ENCODE measurements at regions not wholly inside any gene's neighbourhood (a gene's known extent, or its start where the extent isn't known, plus 50 kb on each side); places are given as distances from the start of the nearest gene placed in this dataset.

DNA sequence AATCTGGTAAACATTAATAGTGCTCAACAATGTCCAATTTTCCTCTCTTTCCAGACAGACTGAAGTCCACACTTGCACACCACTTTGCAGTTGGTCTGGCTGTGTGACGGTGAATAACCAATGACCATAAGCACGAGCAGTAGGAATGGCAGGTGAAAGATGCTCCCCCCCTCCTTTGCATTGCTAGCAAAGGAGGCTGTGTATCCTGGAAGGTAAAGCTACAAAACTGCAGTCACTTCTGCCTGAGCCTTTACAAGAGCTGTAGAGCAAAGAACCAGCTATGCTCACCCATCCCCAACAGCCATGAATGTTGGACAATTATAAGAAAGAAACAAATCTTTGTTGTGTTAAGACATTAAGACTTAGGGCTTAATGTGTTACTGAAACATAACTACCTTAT, 178.0 kb downstream of the IPMK start:
- ChIA-PET POLR2A (no interaction called here), RAD21 (ENCODE audit: unreplicated experiment) (interaction anchor here (0.6 kb wide), 1 partner anchor 17 kb away, joined by 4 read pairs; no protein-coding TSS in a partner anchor), SMC1A (ENCODE audit: uncharacterized antibody, unreplicated experiment) (no interaction called here), CTCF (no interaction called here)
- no peak for TF ChIP-seq WRNIP1 (IDR thresholded peaks at IDR 0.05; ENCODE audit: borderline replicate concordance, low read depth, low read length)
- TF ChIP-seq ATF7 (IDR thresholded peaks at IDR 0.05; ENCODE audit: low read depth), result no peak
- TF ChIP-seq HDGF (IDR thresholded peaks at IDR 0.05), result no peak
- TF ChIP-seq CHD1 (IDR thresholded peaks at IDR 0.05; ENCODE audit: low read depth, low read length), result no peak
- TF ChIP-seq, protein P1, sequence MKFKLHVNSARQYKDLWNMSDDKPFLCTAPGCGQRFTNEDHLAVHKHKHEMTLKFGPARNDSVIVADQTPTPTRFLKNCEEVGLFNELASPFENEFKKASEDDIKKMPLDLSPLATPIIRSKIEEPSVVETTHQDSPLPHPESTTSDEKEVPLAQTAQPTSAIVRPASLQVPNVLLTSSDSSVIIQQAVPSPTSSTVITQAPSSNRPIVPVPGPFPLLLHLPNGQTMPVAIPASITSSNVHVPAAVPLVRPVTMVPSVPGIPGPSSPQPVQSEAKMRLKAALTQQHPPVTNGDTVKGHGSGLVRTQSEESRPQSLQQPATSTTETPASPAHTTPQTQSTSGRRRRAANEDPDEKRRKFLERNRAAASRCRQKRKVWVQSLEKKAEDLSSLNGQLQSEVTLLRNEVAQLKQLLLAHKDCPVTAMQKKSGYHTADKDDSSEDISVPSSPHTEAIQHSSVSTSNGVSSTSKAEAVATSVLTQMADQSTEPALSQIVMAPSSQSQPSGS (IDR thresholded peaks at IDR 0.05; ENCODE audit: low read length), result no peak
- TF ChIP-seq SP1 (IDR thresholded peaks at IDR 0.05; ENCODE audit: low read depth, low read length), result no peak
- no peak for TF ChIP-seq SUPT20H (IDR thresholded peaks at IDR 0.05; ENCODE audit: borderline replicate concordance, control insufficient read depth, low read depth, low read length)
- TF ChIP-seq RCOR1 (conservative IDR thresholded peaks at IDR 0.05; ENCODE audit: low read depth, low read length), result no peak
- no peak for TF ChIP-seq TARDBP (IDR thresholded peaks at IDR 0.05; ENCODE audit: borderline replicate concordance)
- TF ChIP-seq, protein P2, sequence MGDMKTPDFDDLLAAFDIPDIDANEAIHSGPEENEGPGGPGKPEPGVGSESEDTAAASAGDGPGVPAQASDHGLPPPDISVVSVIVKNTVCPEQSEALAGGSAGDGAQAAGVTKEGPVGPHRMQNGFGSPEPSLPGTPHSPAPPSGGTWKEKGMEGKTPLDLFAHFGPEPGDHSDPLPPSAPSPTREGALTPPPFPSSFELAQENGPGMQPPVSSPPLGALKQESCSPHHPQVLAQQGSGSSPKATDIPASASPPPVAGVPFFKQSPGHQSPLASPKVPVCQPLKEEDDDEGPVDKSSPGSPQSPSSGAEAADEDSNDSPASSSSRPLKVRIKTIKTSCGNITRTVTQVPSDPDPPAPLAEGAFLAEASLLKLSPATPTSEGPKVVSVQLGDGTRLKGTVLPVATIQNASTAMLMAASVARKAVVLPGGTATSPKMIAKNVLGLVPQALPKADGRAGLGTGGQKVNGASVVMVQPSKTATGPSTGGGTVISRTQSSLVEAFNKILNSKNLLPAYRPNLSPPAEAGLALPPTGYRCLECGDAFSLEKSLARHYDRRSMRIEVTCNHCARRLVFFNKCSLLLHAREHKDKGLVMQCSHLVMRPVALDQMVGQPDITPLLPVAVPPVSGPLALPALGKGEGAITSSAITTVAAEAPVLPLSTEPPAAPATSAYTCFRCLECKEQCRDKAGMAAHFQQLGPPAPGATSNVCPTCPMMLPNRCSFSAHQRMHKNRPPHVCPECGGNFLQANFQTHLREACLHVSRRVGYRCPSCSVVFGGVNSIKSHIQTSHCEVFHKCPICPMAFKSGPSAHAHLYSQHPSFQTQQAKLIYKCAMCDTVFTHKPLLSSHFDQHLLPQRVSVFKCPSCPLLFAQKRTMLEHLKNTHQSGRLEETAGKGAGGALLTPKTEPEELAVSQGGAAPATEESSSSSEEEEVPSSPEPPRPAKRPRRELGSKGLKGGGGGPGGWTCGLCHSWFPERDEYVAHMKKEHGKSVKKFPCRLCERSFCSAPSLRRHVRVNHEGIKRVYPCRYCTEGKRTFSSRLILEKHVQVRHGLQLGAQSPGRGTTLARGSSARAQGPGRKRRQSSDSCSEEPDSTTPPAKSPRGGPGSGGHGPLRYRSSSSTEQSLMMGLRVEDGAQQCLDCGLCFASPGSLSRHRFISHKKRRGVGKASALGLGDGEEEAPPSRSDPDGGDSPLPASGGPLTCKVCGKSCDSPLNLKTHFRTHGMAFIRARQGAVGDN (IDR thresholded peaks at IDR 0.05), result no peak
- TF ChIP-seq MYC (IDR thresholded peaks at IDR 0.05; ENCODE audit: insufficient read depth, insufficient read length, insufficient replicate concordance, low read length, severe bottlenecking), result no peak
- TF ChIP-seq PML (IDR thresholded peaks at IDR 0.05; ENCODE audit: low read length), result no peak
- TF ChIP-seq RAD51 (IDR thresholded peaks at IDR 0.05), result no peak
- TF ChIP-seq TCF7 (IDR thresholded peaks at IDR 0.05; ENCODE audit: borderline replicate concordance), result no peak
- no peaks in the 10 kb centered on the region for H4K20me1 ChIP-seq (ENCODE audit: control insufficient read depth, insufficient read depth)
- H3K4me2 ChIP-seq (ENCODE audit: control insufficient read depth, insufficient read depth), result no peak overlapping the region
- intact Hi-C loops (cut with micrococcal nuclease; ENCODE audit: unreplicated experiment), result no loop called here
- H3K27me3 ChIP-seq (replicated peaks in 1 of 2; ENCODE audit: control insufficient read depth in 2 of 2, insufficient read depth in 2 of 2, low read length in 1 of 2), result no peaks in the 10 kb centered on the region
- H3K27ac ChIP-seq (ENCODE audit: control insufficient read depth, insufficient read depth), result no peak overlapping the region
- no peak overlapping the region for H3K9ac ChIP-seq (ENCODE audit: control insufficient read depth, insufficient read depth, low read length)
- FAIRE-seq (no peak), DNase-seq (ENCODE audit: low read depth, low spot score) (no peak), ATAC-seq (no peak)
- BruUV-seq (replicated peaks), result no TSS peak
- H3K4me1 ChIP-seq (ENCODE audit: control insufficient read depth, insufficient read depth, low read length), result no peaks in the 10 kb centered on the region
- H3K4me3 ChIP-seq, result no peak overlapping the region
- in situ Hi-C loops (cut with MboI), result no loop called here
- 22% methylated on average over 2 of the region's 2 CpGs for WGBS (ENCODE audit: insufficient coverage, insufficient replicate concordance, low lambda C conversion rate, missing lambda C conversion rate)
- no peaks in the 10 kb centered on the region for H3K36me3 ChIP-seq (ENCODE audit: control insufficient read depth in 2 of 2, insufficient read depth in 2 of 2, low read length in 1 of 2)
- H3K9me3 ChIP-seq (replicated peaks; ENCODE audit: control insufficient read depth, insufficient read depth, low read length), result no peaks in the 10 kb centered on the region
- no peak overlapping the region for H2AFZ ChIP-seq (ENCODE audit: control insufficient read depth, low read depth, low read length)
- no peaks in the 10 kb centered on the region for H3K79me2 ChIP-seq (ENCODE audit: control insufficient read depth, insufficient read depth, low read length)

Measured in GM12878 (cell line).